Inferior parietal cortex (tissue), 1 donor: ENCODE measurements at regions not wholly inside any gene's neighbourhood (a gene's known extent, or its start where the extent isn't known, plus 50 kb on each side); places are given as distances from the start of the nearest gene placed in this dataset.
"Not testable (repeated sequence)": the region's sequence is repeated elsewhere in the genome, so short reads cannot be mapped to it uniquely, and the experiment has no call there.

ENCODE experiments used
- DNase-seq: peaks from one replicate; pipeline ENCODE4 v3.0.0-alpha.2; 2016; ENCODE audit errors: extremely low spot score

DNA sequence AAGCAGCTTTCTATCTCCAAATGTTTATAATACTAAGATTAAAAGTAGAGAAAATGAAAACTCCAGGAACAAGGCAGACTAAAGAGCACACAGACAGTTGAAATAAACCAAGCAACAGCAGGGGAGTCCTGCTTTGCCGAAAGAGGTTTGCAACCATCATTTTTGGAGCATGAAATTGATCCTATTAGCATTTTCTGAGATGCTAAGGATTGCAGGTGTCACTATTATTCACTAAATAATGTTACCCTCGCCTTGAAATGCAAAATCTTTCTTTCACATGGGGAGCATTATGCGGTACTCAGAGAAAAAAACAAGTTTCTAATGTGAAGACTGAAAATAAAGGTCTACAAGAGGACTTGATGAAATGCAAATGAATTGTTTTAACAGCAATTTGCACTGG lies 81.7 kb upstream of the DNAJC10 start:
- no peak for DNase-seq

DNA sequence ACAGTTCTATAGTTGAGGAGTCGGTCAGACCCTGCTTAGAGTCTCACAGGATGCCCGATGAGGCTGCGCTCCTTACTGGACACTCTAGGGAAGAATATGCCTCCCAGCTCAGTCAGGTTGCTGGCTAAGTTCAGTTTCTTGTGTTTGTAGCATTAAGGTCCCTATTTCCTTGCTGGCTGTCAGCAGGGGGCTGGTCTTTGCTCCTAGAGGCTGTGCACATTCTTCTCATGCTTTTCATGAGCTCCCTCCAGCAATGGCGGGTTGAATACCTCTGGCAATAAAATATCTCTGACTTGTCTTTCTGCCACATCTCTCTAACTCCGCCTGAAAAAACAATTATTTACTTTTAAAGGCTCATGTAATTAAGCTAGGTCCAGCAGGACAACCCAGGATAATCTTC lies 79.4 kb upstream of the DNAJC10 start:
- no peak for DNase-seq

DNA sequence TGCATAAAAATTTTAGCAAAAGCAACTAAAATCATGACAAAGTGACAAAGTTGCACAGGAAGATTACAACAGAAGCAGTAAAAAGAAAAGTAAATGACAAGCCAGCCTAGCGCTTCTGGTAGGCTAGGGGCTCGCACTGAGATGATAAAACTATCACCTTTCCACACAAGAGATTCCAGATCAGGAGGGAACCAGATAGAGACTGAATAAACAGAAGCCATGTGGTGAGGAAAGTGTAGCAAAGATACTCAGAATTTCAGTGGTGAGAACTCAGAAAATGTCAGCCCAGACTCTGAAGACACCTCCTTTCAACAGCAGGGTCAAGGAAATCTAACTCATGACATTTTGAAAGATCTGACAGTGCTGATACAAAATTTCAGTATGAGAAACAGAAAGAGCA lies 77.4 kb upstream of the DNAJC10 start:
- DNase-seq = no peak

DNA sequence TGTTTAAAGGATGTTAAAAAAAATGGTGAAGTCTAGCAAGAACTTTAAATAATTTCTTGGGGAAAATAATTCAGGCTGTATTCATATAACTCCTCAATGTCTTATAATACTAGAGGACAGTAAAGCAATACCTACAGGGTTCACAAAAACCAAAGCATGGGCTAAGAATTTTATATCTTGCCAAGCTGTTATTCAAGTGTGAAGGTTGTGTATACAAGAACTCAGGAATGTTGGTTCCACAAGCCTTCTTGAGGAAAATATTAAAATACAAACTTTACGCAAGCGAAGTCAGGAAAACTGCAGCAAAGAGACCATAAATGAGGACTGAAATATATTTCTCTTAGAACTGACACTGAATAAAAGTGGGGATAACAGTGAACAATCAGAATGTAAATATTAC lies 76.1 kb upstream of the DNAJC10 start:
- DNase-seq = no peak

DNA sequence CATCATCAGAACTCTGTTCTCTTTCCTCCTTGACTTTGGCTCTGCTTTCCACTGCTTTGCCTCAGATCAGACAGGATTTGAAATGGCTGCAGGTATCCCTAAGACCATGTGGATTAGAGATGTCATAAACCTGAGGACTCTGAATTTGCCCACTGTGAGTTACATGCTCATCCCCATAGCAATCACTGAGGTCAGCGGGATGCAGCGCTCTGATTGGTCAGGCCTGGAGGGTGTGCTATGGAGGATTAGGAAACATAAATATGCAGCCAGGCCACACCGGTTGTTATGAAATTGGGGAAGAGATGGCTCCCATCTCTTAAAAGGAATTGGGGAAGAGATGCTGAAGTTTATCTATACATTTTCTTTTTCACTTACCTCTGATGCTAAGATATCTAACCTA lies 73.7 kb upstream of the DNAJC10 start:
- DNase-seq = no peak

DNA sequence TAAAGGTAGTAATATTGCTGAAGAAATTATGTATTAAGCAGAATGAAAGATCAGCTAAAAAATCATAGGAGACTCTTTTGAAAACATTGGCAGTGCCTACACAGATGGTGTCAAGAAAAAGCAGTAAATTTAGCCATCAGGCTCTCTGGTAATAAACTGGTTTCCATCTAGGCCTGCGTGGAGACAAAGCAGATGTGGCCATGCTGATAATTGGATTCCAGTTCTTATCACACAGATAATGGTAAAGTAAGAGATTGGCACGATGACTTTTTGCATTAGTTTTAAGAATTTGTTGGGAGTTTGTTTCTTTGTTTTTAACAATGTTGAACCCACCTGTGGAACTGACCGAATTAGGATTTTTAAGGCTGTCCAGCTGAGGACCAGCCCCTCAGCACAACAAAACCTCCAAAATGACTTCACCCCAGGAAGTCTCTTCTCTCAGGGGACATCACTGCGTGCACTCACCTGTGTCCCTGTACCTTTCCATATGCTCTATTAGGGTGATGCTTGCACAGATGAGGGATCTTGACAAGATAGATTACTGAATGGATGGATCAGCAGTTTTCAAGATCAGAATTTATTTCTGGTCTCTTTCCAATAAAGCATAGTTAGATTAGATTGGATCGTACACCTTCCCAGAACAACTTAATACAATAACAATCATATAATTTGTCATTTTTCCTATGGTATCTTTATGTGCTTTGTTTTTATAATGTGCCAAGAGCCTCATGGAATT lies 69.1 kb upstream of the DNAJC10 start:
- DNase-seq = no peak

DNA sequence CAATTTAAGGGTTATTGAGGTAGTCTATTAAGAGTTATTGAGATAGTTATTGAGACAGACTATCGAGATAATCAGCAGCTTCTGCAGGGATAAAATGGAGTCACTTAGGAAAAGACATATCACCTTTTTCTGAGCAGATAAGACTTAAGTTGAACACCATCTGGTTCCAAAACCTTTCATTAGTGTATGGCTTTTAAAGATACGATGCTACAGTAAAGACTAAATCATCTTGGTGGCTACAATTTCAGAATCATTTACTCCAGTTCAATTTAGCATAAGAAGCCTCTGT lies 68.6 kb upstream of the DNAJC10 start:
- DNase-seq = no peak

DNA sequence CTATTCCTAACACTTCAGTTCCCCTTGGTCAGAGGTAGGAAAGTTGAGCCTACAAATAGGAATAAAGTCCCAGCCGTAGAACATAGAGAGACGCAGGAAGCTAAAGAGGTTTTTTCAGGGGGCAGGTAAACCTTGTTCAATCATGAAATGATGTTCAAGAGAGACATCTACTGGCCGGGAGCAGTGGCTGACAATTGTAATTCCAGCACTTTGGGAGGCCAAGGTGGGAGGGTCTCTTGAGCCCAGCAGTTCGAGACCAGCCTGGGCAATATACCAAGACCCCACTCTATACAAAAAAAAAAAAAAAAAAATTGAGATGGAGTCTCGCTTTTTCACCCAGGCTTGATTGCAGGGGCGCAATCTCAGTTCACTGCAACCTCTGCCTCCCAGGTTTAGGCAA lies 66.7 kb upstream of the DNAJC10 start:
- peak; percentile 38 for DNase-seq

DNA sequence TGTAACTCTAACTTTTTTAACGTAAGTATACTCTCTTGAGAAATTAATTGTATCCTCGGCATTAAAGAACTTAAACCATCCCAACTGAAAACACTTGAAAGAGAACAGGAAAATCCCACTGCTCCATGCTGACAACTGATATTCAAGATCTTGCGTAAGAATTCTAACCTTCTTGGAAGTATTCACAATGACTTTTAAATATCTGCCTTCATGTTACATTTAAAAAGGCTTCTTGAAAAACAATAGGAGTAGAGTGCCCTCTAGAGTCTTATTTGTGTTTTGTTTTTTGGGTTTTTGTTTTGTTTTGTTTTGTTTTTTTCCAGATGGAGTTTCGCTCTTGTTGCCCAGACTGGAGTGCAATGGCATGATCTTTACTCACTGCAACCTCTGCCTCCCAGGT lies 65.4 kb upstream of the DNAJC10 start:
- peak; percentile 82 for DNase-seq

DNA sequence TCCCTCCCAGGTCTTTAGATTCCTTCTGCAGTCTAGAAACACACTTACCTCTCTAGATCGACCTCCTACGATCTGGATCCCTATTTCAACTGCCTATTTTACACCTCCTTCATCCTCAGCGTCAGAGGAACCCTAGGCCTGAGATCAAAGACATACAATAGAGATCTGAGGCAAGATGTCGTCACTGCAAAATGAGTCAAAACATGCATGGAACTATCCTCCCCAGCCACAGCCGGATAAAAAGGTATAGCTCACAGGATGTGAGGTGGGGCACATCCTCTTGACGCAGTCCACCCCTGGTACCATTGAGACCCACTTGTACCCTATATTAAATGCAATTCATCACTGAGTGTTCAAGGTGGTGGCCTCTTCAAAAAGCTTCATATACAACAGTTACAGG lies 63.7 kb upstream of the DNAJC10 start:
- DNase-seq = no peak

DNA sequence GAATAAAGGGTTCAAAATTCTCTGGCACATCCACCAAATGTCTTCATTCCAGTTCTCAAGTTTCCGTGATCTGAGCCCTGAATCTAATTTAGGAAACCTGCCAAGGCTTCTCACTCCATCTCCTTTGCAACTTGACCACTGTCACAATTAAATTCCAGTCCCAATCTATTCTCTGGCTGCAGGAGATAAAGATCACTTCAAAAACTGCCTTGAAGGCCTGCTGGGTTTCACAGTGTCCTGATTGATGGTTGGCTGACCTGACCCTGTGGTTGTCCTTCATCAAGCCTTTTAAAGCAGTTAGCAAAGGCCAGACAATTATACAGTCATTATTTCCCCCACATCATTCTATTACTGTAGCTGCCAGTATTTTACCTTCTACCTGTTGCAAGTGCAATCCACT lies 60.3 kb upstream of the DNAJC10 start:
- no peak for DNase-seq

DNA sequence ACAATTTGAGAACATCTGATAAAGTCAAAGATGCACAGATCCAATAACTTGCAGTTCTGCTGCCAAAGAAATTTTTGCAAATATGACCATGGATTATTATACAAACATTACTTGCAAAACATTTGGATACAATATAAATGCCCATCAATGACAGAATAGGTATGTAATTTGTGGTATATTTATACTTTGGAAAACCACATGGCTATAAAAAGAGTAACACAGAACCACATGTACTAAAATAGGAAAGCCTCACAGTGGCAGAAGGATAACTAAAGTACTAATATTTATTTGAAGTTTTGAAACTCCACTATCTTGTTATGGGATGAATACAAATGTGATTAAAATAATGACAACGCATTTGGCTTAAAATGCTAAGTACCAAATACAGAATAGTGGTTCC lies 51.8 kb upstream of the DNAJC10 start:
- no peak for DNase-seq

DNA sequence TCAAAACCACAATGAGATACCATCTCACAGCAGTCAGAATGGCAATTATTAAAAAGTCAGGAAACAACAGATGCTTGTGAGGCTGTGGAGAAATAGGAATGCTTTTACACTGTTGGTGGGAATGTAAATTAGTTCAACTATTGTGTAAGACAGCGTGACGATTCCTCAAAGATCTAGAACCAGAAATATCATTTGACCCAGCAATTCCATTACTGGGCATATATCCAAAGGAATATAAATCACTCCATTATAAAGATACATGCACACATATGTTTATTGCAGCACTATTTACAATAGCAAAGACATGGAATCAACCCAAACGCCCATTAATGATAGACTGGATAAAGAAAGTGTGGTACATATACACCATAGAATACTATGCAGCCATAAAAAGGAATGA lies 50.6 kb upstream of the DNAJC10 start:
- not testable (repeated sequence) for DNase-seq
